HUES6 (cell line): ENCODE measurements at regions not wholly inside any gene's neighbourhood (a gene's known extent, or its start where the extent isn't known, plus 50 kb on each side); places are given as distances from the start of the nearest gene placed in this dataset.

ENCODE experiments used
- H3K27ac ChIP-seq: 2 replicates; pipeline ENCODE4 v1.7.0; 2013; ENCODE audit warnings: low read depth, mild to moderate bottlenecking, low read length, inconsistent platforms
- H3K27me3 ChIP-seq: 2 replicates; pipeline ENCODE4 v1.6.1; 2013; ENCODE audit warnings: low read length; ENCODE audit not compliant: control insufficient read depth, insufficient read depth
- H3K36me3 ChIP-seq: 2 replicates; pipeline ENCODE4 v1.6.1; 2013; ENCODE audit warnings: low read length; ENCODE audit not compliant: control insufficient read depth, insufficient read depth
- H3K4me1 ChIP-seq: 2 replicates; pipeline ENCODE4 v1.6.1; 2013; ENCODE audit warnings: low read length; ENCODE audit not compliant: control insufficient read depth, insufficient read depth
- H3K4me3 ChIP-seq: 2 replicates; pipeline ENCODE4 v1.5.1; 2013; ENCODE audit warnings: low read depth, low read length
- H3K9ac ChIP-seq: one replicate; pipeline ENCODE4 v1.6.1; 2013; ENCODE audit warnings: mild to moderate bottlenecking, low read length
- H3K9me3 ChIP-seq: 2 replicates; pipeline ENCODE4 v1.6.1; 2013; ENCODE audit warnings: low read depth, low read length; ENCODE audit not compliant: control insufficient read depth, insufficient read depth

- no peaks in the 10 kb centered on the region for H3K27me3 ChIP-seq
- no peaks in the 10 kb centered on the region for H3K9me3 ChIP-seq
- H3K4me1 ChIP-seq, result no peaks in the 10 kb centered on the region
- H3K36me3 ChIP-seq, result no peaks in the 10 kb centered on the region
- no peak overlapping the region for H3K4me3 ChIP-seq
- H3K9ac ChIP-seq, result no peak overlapping the region
- no peak overlapping the region for H3K27ac ChIP-seq
Observed at GRCh38 chr3:159008401-159008800, 206.5 kb downstream of the MFSD1 start.

DNA sequence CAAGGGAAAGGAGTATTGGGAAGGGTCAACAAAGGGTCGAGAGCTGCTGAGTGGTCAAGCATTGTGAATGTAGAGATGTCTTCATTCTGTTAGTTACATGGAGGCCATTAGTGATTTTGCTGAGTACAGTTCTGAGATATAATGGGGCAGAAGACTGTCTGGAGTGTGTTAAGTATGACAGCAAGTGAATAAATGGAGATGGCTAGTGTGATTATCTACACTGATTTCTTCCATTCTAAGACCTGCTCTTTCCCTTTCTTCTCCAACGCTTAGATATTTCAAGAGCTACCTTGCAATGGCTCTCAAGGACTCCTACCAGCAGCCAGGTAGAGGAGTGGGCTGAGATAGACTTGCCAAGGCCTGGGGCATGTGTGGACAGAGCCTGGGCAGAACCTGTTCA is 216.5 kb downstream of the MFSD1 start:
- Histone ChIP-seq H3K27me3 (no peaks in the 10 kb centered on the region), H3K36me3 (no peaks in the 10 kb centered on the region), H3K27ac (no peak overlapping the region), H3K4me3 (no peak overlapping the region), H3K9ac (no peak overlapping the region), H3K4me1 (no peaks in the 10 kb centered on the region), H3K9me3 (peaks cover 18% of the 10 kb centered on the region)

DNA sequence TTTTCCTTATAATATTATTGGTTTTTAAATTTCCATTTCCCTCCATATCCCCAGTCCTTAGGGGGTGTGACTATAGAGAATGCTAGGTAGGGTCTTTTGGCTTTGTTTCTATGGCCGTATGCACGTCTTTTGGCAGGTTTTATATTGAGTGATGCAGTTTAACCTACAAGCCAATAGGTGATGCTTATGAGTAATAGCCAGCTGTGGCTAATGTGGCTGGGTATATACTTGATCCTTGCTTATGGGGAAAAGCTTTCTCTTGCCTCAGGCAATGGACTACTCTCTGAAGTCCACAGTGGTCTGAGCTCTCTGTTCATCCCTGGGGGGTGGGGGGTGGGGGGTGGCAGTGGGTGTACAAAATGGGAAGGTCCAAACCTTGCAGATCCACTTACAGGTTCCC is 223.9 kb downstream of the MFSD1 start:
- H3K4me3 ChIP-seq, result no peak overlapping the region
- no peak overlapping the region for H3K27ac ChIP-seq
- no peaks in the 10 kb centered on the region for H3K36me3 ChIP-seq
- no peaks in the 10 kb centered on the region for H3K4me1 ChIP-seq
- no peak overlapping the region for H3K9ac ChIP-seq
- no peaks in the 10 kb centered on the region for H3K27me3 ChIP-seq
- peaks cover 18% of the 10 kb centered on the region for H3K9me3 ChIP-seq

DNA sequence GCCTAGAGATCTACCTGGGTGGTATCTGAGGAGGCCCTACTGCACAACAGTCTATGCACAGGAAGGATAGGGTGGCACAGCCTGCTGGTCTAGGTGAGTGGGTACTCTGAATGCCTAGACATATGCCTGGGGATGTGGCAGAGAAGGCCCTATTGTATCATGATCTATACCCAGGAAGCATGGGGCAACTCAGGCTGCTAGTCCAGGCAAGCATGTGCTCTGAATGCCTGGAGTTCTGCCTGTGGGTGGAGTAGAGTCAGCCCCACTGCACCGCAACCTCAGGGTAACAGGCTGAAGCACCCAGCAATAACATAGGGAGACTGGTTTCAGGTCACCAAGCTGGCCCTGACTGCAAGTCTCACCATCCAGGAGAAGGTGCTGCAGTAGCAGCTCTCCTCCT is 224.7 kb downstream of the MFSD1 start:
- Histone ChIP-seq H3K4me1 (no peaks in the 10 kb centered on the region), H3K27ac (no peak overlapping the region), H3K4me3 (no peak overlapping the region)

DNA sequence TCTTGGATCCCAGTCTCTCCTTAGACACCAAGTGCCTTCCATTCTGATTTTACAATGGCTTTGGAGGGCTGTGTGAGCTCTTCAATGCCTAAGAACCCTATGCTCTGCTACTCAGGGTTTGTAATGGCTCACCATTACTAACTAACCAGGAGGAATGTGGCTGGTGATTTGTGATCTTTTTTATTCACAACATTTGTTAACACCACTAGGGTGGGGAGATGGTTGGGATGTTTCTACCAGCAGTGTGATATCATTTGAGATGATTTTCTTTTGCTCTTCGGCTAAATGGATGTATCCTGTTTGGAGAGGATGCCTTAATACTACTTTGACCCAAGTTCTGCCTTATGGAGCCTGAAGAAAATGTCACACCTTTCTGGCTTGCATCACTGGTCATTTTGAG is 226.9 kb downstream of the MFSD1 start:
- Histone ChIP-seq H3K4me3 (no peak overlapping the region), H3K9me3 (no peaks in the 10 kb centered on the region), H3K4me1 (no peaks in the 10 kb centered on the region), H3K27ac (no peak overlapping the region), H3K9ac (no peak overlapping the region), H3K36me3 (no peaks in the 10 kb centered on the region), H3K27me3 (no peaks in the 10 kb centered on the region)

More for the DNA sequence above, 224.7 kb downstream of the MFSD1 start:
- Histone ChIP-seq H3K9ac (no peak overlapping the region), H3K36me3 (no peaks in the 10 kb centered on the region), H3K9me3 (peaks cover 15% of the 10 kb centered on the region), H3K27me3 (no peaks in the 10 kb centered on the region)

- no peaks in the 10 kb centered on the region for H3K4me1 ChIP-seq
- H3K9me3 ChIP-seq, result no peaks in the 10 kb centered on the region
- no peak overlapping the region for H3K4me3 ChIP-seq
- H3K9ac ChIP-seq, result no peak overlapping the region
- no peak overlapping the region for H3K27ac ChIP-seq
- no peaks in the 10 kb centered on the region for H3K27me3 ChIP-seq
- H3K36me3 ChIP-seq, result no peaks in the 10 kb centered on the region
Observed at GRCh38 chr3:159029306-159030026, 227.6 kb downstream of the MFSD1 start.

DNA sequence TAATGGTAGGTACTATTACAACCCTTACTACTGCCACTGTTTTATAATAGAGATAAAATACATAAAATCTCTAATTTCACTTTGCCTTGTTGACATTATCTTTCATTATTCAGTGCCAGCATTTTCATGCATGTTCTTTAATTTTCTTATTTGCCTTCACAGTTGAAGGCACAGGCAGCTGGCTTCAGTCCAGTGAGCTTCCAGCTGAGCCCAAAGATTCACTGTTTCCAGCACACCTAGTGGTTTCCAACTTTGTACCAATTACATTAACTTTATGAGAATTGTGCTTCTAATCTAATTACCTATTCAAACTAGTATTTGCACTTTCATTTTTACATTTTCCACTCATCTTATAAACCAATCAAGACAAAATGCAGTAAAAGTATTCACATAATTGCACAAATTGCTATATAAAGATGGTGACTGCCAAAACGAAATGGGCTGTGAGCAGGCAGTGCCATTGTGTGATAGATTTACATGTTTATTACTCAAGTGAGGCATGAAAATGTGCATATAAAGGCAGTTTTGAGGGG is 228.3 kb downstream of the MFSD1 start:
- Histone ChIP-seq H3K4me1 (no peaks in the 10 kb centered on the region), H3K36me3 (no peaks in the 10 kb centered on the region), H3K9ac (no peak overlapping the region), H3K9me3 (no peaks in the 10 kb centered on the region), H3K4me3 (no peak overlapping the region), H3K27me3 (no peaks in the 10 kb centered on the region), H3K27ac (no peak overlapping the region)

DNA sequence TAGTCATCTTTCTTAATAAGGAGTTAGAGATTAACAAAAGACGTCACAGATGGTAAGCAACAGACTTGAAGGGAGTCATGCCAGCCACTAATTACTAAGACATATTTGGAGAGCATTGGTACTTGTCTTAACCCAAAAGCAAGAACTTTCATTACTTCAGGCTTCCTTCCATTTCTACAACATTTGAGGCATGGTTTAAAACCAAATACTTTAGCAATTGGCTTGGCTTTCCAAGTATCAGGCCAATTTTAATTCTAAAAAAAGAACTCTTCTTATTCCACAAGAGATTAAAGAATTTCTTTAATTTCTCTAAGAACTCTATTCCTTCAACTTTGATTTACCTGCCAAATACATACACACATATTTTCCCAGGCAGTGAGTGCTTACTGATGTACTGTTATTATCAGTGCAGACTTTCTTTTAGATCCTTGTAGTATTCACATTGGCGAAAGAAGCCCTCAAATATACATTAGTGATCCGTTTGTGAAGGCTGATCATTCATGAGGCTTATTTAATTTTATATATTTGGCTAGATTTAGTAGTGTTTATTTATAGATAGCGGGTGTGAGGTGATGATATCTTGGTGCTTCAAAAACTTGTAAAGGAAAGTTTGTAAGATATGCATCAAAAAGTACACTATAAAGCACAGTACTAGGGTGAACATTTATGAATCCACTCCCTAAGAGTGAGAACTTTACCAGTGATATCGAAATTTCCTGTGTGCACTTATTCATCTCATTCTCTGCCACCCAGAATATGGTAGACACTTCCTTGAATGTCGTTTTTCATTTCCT is 229.2 kb downstream of the MFSD1 start:
- no peaks in the 10 kb centered on the region for H3K4me1 ChIP-seq
- no peak overlapping the region for H3K9ac ChIP-seq
- no peaks in the 10 kb centered on the region for H3K36me3 ChIP-seq
- H3K27ac ChIP-seq, result no peak overlapping the region
- H3K9me3 ChIP-seq, result no peaks in the 10 kb centered on the region
- H3K4me3 ChIP-seq, result no peak overlapping the region
- no peaks in the 10 kb centered on the region for H3K27me3 ChIP-seq

- Histone ChIP-seq H3K36me3 (no peaks in the 10 kb centered on the region), H3K27me3 (no peaks in the 10 kb centered on the region), H3K9me3 (no peaks in the 10 kb centered on the region), H3K4me1 (no peaks in the 10 kb centered on the region), H3K4me3 (no peak overlapping the region), H3K9ac (no peak overlapping the region), H3K27ac (no peak overlapping the region)
Observed at GRCh38 chr3:159032311-159032710, 230.5 kb downstream of the MFSD1 start.

DNA sequence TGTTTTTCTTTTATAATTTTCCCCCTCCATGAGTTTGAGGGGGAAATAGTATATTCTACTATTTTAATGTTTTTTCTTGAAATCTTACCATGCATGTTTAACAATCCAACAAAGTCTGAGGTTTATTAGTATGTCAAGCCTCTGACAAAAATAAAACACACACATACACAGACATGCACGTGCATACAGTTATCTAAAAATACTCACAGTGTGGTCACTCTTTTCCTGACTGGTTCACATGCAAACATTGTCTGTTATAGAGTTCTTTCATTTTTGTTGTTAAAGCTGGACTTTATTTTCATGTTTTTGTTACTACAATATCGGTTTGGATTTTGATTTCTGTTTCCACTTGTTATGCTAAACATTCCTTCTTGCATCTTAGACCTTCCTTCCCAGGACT is 236.6 kb downstream of the MFSD1 start:
- Histone ChIP-seq H3K9ac (no peak overlapping the region), H3K27me3 (no peaks in the 10 kb centered on the region), H3K27ac (no peak overlapping the region), H3K4me3 (no peak overlapping the region), H3K4me1 (no peaks in the 10 kb centered on the region), H3K36me3 (no peaks in the 10 kb centered on the region), H3K9me3 (no peaks in the 10 kb centered on the region)

- no peaks in the 10 kb centered on the region for H3K4me1 ChIP-seq
- H3K27ac ChIP-seq, result no peak overlapping the region
- no peaks in the 10 kb centered on the region for H3K27me3 ChIP-seq
- no peak overlapping the region for H3K9ac ChIP-seq
- no peaks in the 10 kb centered on the region for H3K9me3 ChIP-seq
- H3K4me3 ChIP-seq, result no peak overlapping the region
- H3K36me3 ChIP-seq, result no peaks in the 10 kb centered on the region
Observed at GRCh38 chr3:159039286-159039685, 237.4 kb downstream of the MFSD1 start.
